ENCODE measurements at regions not wholly inside any gene's neighbourhood (a gene's known extent, or its start where the extent isn't known, plus 50 kb on each side); places are given as distances from the start of the nearest gene placed in this dataset.

GRCh38 chr2:34098256-34098655, 499.2 kb upstream of the FAM98A start:
- no peak for DNase-seq (ENCODE audit: extremely low read depth, low read depth)

DNA sequence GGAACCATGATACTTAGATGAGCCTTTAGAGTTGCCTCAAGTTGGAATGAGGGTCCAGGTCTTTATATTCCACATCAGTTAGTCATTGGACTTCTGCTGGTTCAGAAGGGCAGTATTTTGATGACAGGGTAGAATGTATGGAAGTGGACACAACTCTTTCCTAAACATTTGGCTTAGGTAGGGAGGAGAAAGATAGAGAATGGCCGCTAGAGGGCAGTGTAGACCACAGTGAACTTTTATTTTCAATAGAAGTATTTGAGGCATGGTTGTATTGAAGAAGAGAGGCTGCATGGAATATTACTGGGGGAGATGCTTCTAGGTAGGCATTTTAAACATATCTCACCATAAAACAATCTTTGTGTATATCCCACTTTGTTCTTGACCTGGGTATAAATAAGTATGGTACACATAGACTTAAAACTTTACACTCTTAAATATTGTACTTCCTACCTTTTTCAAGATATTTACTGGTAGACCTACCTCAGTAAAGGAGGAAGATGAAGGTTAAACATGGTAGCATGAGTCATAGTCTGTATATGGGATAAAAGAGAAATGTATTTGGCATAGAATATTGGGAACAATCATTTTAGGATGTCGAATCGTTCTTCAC, 497.6 kb upstream of the FAM98A start:
- peak; percentile 40 for DNase-seq (ENCODE audit: extremely low read depth, low read depth)

DNA sequence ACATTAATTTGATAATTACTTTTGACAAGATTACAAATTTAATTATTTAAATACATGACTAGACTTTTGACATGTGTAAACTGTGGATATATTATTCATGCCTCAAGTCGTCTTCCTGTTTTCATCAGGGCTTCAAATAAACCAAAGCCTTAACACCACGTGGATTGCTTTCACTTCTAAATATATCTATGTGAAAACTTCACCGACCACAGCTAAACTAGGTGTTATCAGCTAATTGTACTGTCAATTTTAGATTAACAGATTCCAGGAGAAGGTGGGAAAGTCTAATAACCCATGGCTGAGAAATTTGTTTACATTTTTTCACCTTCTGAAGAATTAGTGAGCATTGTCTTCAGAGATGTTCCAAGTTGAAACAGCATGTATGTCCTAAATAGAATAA, 494.7 kb upstream of the FAM98A start:
- DNase-seq (ENCODE audit: extremely low read depth, low read depth) = no peak

- no peak for DNase-seq (ENCODE audit: extremely low read depth, low read depth)
Observed at GRCh38 chr2:34070196-34070595, 471.1 kb upstream of the FAM98A start.

- DNase-seq (ENCODE audit: extremely low read depth, low read depth) = no peak
Observed at GRCh38 chr2:34069604-34070003, 470.5 kb upstream of the FAM98A start.

DNA sequence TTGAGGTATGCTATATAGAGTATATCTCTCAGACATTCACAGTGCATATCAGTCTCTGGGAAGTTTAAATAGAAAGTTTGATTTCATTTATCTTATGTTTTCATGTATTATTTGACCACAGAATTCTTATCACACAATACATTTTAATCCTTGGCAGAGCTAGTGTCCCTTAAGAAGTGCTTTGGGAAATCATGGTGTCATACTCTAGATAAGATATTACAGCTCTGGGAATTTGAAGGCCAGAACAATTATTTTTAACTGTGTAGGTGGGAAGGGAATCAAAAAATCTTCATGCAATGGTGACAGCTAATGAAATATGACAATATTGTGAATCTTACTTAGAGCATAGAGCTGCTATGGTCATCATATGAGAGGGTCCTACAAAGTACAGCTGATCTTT, 451.3 kb upstream of the FAM98A start:
- no peak for DNase-seq (ENCODE audit: extremely low read depth, low read depth)

GRCh38 chr2:34045101-34045655, 446.1 kb upstream of the FAM98A start:
- DNase-seq (ENCODE audit: extremely low read depth, low read depth) = no peak

DNA sequence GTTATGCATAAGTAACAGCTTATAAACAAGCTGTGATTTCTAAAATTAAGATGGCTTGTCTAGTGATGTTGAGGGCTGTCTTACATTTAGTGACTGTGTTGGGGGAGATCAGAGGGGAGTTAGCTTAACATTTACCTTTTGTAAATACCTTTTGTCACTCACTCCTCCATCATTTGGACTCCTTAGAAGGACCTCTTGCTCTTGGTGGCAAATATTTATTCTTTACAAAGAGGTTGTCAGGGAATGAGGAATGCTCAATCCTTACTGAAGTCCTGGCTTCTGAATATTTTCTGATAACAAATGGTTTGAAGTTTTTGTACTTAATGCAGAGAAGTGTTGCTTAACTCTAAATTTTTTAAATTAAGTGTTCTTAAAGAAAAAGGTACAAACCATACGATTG, 438.8 kb upstream of the FAM98A start:
- DNase-seq (ENCODE audit: extremely low read depth, low read depth) = no peak

DNA sequence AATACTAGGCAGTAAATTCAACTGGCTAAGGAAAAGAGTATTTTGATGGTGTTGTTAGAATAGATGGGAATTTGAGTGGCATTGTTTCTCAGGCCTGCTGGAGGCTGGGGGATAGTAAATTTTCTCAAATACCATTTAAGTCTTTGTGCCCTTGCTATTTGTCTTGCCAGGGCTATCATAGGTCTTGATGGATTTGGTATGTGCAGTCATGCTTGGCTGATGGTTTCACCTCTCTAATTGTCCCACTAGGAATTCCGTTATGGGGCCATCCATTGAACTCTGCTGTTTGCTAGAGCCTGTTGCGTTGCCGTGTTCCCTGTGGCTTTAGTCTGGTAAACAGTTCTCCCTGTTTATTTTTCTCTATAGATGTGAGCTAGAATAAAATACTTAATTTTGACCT, 438.1 kb upstream of the FAM98A start:
- DNase-seq (ENCODE audit: extremely low read depth, low read depth) = no peak

DNA sequence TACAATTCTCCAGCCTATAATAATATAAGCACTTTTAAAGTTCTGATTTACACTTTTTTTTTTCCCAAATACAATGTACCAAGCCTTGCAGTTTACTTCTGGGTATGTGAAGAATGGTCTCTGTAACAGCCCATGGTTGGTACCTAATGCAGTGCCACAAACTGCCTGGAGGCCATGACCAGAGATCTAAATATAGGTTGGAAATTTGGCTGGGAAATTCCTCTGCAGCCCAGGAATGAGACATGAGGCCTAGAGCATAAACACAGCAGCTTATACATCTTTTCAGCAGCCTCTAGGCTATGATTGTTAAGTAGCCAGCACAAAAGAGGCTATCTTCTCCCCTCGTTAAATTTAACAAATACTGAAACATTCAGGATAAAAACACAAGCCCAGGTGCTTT, 432.0 kb upstream of the FAM98A start:
- no peak for DNase-seq (ENCODE audit: extremely low read depth, low read depth)

- DNase-seq (ENCODE audit: extremely low read depth, low read depth) = no peak
Observed at GRCh38 chr2:34030273-34030672, 431.2 kb upstream of the FAM98A start.

GRCh38 chr2:34029073-34029472, 430.0 kb upstream of the FAM98A start:
- DNase-seq (ENCODE audit: extremely low read depth, low read depth) = no peak

DNA sequence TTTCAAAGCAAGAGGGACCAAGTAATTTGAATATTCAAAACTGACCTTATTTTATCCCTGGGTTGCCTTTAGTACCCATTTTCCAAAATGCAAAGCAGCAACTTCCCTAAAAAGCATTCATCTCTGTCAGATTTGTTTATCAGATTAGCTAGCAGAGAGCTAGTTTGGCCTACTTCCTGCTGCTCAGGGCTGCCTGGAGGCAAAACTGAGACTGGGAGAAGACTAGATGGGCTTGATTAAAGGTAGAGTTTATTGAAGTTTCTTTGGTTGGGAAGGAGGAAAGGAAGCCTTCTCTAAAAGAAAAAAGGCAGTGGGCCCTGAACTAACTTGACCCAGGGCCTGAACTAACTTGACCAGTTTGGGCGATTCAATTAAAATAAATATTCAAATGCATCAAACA, 426.1 kb upstream of the FAM98A start:
- DNase-seq (ENCODE audit: extremely low read depth, low read depth) = no peak

DNA sequence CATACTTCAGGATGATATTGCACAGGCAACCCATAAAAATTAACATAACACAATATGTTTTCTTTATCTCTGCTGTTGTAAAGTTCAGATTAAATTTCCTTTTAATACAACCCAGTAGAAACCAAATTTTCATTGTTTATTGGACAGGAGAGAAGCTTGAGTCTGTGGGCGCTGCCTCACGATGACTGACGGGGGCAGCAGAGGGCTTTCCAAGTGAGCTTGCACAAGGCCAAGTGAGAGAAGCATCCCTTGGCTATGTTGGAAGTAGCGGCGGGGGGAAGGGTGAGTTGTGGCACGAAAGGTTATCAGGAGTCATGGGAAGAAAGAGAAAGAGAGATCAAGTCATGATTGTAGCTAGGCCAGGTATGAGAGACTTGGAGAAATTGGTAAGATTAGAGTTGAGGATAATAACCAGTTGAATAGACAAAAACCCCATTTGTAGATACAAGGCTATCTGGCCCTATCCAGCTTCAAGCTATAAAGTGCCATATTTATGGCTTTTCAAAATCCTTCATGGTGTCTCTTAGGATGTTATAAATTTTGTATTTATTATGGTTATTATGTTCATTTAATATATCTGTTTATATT, 413.7 kb upstream of the FAM98A start:
- peak; percentile 34 for DNase-seq (ENCODE audit: extremely low read depth, low read depth)

GRCh38 chr2:34011684-34012083, 412.6 kb upstream of the FAM98A start:
- no peak for DNase-seq (ENCODE audit: extremely low read depth, low read depth)

- no peak for DNase-seq (ENCODE audit: extremely low read depth, low read depth)
Observed at GRCh38 chr2:34005901-34006300, 406.8 kb upstream of the FAM98A start.

DNA sequence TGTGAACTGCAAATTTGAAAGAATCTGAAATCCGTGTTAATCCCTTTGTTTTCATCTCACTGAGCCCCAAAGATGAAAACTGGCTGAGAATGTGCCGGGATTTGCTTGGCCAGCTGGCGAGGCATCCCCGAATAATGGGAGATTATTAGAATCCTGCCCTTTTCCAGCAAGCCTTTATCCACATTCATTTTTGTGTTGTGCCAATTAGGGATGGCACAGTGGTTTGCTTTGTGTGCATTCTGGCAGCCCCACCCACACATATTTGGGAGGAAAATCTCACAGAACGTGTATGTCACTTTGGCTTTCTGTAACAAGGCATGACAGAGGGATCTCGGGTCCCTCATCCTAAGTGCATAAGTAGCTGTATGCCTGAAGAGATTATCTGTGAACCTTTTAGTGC, 405.8 kb upstream of the FAM98A start:
- no peak for DNase-seq (ENCODE audit: extremely low read depth, low read depth)

- no peak for DNase-seq (ENCODE audit: extremely low read depth, low read depth)
Observed at GRCh38 chr2:34003795-34004194, 404.7 kb upstream of the FAM98A start.

- DNase-seq (ENCODE audit: extremely low read depth, low read depth) = no peak
Observed at GRCh38 chr2:34001557-34001956, 402.5 kb upstream of the FAM98A start.

DNA sequence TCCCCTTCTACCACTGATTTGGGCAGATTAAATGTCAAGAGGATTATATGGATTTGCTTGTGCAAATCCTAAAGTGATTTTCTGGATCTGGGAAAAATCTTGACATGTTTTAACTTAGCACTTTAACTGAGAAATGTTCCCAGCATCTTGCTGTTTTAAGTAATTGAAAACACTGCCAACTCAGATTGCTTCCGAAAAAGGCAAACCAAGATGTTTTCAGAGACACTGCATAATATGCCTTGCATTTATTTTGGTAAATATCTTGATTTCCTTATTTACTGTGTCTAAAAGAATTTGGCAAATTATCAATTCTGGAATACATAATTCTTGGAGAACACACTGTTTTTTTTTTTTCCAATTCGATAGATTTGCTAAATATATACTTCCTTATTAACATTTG, 385.0 kb upstream of the FAM98A start:
- no peak for DNase-seq (ENCODE audit: extremely low read depth, low read depth)

- DNase-seq (ENCODE audit: extremely low read depth, low read depth) = no peak
Observed at GRCh38 chr2:33978471-33978870, 379.4 kb upstream of the FAM98A start.

DNA sequence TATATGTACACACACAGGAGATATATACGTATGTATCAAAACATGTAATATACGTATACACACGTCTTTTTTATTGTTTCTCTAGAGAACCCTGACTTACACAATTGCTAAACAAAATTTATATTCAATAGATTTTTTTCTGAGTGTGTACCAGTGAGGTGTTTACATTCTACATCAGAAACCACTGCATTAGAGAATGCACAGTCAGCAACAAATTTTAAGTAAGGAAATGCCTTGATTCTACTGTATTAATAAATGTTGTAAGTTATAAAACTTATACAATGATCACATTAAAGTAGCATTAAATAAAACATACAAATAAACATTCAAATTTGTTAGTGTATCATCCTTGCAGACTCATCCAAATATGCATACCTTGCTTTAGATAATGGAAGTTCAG, 376.4 kb upstream of the FAM98A start:
- no peak for DNase-seq (ENCODE audit: extremely low read depth, low read depth)

DNA sequence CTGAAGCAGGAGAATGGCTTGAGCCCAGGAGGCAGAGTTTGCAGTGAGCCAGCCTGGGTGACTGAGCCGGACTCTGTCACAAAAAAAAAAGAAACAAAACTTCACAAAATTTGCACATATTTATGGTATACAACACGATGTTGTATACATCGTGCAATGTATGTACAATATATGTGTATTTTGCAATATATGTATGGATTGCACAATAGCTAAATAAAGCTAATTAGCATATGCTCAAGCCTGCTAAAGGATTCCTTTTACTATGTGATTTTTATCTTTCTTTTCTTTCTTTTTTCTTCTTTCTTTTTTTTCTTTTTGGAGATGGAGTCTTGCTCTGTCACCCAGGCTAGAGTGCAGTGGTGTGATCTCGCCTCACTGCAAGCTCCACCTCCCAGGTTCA, 368.0 kb upstream of the FAM98A start:
- DNase-seq (ENCODE audit: extremely low read depth, low read depth) = no peak
